ENCODE measurements at regions not wholly inside any gene's neighbourhood (a gene's known extent, or its start where the extent isn't known, plus 50 kb on each side); places are given as distances from the start of the nearest gene placed in this dataset.

DNA sequence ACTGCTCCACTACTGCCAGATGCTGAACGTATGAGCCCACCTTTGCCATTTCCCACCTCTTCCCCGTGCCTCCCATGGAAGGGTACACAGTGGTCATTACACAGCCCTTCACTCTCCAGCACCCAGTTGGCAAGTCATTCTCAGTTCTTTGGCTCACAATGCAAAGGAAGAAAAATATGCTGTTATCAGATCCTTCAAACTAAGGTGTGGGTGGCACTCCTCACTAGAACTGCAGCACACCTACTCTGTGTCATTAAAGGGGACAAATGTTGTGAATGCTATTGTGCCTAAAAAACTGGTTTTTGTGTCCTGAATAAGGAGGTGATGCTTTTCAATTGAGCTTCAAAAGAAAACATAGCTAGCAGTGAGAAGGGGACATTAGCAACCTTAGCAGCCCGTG, 183.1 kb upstream of the SNX2 start:
- TF ChIP-seq, protein P1, sequence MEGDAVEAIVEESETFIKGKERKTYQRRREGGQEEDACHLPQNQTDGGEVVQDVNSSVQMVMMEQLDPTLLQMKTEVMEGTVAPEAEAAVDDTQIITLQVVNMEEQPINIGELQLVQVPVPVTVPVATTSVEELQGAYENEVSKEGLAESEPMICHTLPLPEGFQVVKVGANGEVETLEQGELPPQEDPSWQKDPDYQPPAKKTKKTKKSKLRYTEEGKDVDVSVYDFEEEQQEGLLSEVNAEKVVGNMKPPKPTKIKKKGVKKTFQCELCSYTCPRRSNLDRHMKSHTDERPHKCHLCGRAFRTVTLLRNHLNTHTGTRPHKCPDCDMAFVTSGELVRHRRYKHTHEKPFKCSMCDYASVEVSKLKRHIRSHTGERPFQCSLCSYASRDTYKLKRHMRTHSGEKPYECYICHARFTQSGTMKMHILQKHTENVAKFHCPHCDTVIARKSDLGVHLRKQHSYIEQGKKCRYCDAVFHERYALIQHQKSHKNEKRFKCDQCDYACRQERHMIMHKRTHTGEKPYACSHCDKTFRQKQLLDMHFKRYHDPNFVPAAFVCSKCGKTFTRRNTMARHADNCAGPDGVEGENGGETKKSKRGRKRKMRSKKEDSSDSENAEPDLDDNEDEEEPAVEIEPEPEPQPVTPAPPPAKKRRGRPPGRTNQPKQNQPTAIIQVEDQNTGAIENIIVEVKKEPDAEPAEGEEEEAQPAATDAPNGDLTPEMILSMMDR (IDR thresholded peaks at IDR 0.05): no peak
- TF ChIP-seq EP300 (IDR thresholded peaks at IDR 0.05; ENCODE audit: low read depth): no peak

Data from transverse colon (tissue), 3 donors.